Stimulated activated CD4-positive, alpha-beta T cell treated with anti-CD3 and anti-CD28 coated beads, Interleukin-12 subunit alpha, Interleukin-12 subunit beta, amount 100 ng/mL, for 24 hours (primary cell): ENCODE measurements at regions not wholly inside any gene's neighbourhood (a gene's known extent, or its start where the extent isn't known, plus 50 kb on each side); places are given as distances from the start of the nearest gene placed in this dataset.

Experiments used
- DNase-seq, 2 experiments: peaks; one replicate each; pipeline ENCODE4 v3.0.0-alpha.2; 2020; ENCODE audit warnings: low read depth in 2 of 2

GRCh38 chr9:26058111-26058895 lies 380.1 kb upstream of the TUSC1 start:
- DNase-seq: no peak

- DNase-seq: no peak
Observed at GRCh38 chr9:26057050-26057449, 378.8 kb upstream of the TUSC1 start.

- DNase-seq: no peak
Observed at GRCh38 chr9:26054600-26055520, 376.6 kb upstream of the TUSC1 start.

- no peak for DNase-seq
Observed at GRCh38 chr9:26053954-26054353, 375.7 kb upstream of the TUSC1 start.

- no peak for DNase-seq
Observed at GRCh38 chr9:26043431-26043830, 365.2 kb upstream of the TUSC1 start.

GRCh38 chr9:26034786-26035185 lies 356.5 kb upstream of the TUSC1 start:
- DNase-seq: no peak

- no peak for DNase-seq
Observed at GRCh38 chr9:26033336-26033735, 355.1 kb upstream of the TUSC1 start.

GRCh38 chr9:26026423-26027100 lies 348.3 kb upstream of the TUSC1 start:
- DNase-seq: no peak

GRCh38 chr9:26013199-26013598 lies 335.0 kb upstream of the TUSC1 start:
- DNase-seq: no peak

GRCh38 chr9:26012797-26013196 lies 334.6 kb upstream of the TUSC1 start:
- DNase-seq: no peak

- no peak for DNase-seq
Observed at GRCh38 chr9:25994605-25995004, 316.4 kb upstream of the TUSC1 start.

GRCh38 chr9:25990376-25990775 lies 312.1 kb upstream of the TUSC1 start:
- no peak for DNase-seq

GRCh38 chr9:25975667-25976066 lies 297.4 kb upstream of the TUSC1 start:
- no peak for DNase-seq

- DNase-seq: no peak
Observed at GRCh38 chr9:25964239-25964638, 286.0 kb upstream of the TUSC1 start.

GRCh38 chr9:25960178-25960577 lies 281.9 kb upstream of the TUSC1 start:
- no peak for DNase-seq

- DNase-seq: no peak
Observed at GRCh38 chr9:25954209-25954608, 276.0 kb upstream of the TUSC1 start.

GRCh38 chr9:25948182-25948581 lies 269.9 kb upstream of the TUSC1 start:
- DNase-seq: no peak

- DNase-seq: no peak
Observed at GRCh38 chr9:25939126-25939525, 260.9 kb upstream of the TUSC1 start.

GRCh38 chr9:25936031-25936430 lies 257.8 kb upstream of the TUSC1 start:
- DNase-seq: no peak

GRCh38 chr9:25935188-25935587 lies 256.9 kb upstream of the TUSC1 start:
- no peak for DNase-seq

- DNase-seq: no peak
Observed at GRCh38 chr9:25918761-25919160, 240.5 kb upstream of the TUSC1 start.

- DNase-seq: no peak
Observed at GRCh38 chr9:25917731-25918362, 239.6 kb upstream of the TUSC1 start.
